Epidermal melanocyte (primary cell): ENCODE measurements at regions not wholly inside any gene's neighbourhood (a gene's known extent, or its start where the extent isn't known, plus 50 kb on each side); places are given as distances from the start of the nearest gene placed in this dataset.
"Not testable (repeated sequence)": the region's sequence is repeated elsewhere in the genome, so short reads cannot be mapped to it uniquely, and the experiment has no call there.

ENCODE experiments used
- DNase-seq: peaks from one replicate; pipeline ENCODE4 v3.0.0; 2011; ENCODE audit warnings: low spot score; ENCODE audit not compliant: insufficient read length

DNA sequence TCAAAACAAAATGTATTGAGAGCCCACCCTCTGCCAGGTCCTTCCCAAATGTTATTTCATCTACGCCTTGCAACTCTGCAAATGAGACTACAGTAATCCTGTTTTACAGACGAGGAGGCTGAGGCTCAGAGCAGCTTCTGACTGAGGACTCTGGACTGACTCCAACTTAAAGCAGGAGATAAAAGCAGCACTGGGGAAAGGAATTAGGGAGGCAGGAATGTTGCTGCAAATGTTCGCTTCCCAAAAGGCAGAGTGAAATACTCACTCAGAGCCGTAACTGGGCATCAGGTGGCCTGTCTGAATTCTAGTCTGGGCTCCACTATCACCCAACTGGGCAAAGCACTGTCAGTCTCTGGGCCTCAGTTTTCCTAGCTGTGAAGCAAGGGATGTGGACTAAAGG, 94.7 kb upstream of the SRD5A3 start:
- DNase-seq, result no peak

DNA sequence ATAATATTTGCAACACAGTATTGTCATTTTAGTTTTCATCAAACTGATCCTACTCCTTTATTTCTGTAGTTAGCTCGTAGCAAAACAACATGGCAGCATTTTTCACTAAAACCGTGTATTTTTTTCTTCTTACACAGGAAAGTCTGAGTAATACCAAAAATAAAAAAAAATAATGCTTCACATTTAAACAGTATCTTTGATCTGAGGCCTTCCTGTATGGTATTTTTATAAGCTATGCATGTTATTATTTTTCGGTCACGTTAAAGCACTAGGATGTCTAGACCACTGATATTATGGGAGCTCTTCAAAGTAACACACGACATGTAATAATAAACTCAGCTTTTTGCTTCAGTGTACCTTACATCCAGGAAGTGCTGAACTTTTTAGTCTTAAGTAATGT, 94.1 kb upstream of the SRD5A3 start:
- DNase-seq, result no peak

DNA sequence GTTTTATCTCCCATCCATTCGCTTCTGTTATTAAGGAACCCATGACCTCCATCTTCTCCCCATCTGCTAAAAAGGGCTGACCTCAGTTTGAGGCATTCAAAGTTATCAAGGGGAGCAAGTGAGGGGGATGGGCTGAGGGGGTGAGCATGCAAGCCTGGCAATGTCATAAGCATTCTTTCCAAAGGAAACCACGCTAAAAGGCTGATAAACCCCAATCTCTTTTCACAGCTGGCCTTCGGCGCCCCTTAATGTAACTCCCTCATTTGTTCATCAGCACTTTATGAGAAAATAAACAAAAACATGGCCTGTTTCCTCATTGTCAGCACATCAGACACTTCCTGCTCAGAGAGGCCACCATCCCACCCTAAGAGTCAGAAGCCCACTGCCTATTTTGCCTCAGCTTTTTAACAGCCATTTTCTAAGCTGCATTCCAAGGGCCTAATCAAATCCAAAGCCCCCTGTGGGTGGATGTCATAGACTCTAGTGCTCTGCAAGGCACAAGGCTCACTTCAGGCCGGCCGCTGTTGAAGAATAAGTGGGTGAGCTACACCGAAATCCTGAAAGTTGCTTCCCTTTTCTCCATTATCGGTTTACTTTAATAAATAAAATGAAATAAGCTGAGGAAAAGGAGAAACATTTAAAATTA, 92.0 kb upstream of the SRD5A3 start:
- no peak for DNase-seq

DNA sequence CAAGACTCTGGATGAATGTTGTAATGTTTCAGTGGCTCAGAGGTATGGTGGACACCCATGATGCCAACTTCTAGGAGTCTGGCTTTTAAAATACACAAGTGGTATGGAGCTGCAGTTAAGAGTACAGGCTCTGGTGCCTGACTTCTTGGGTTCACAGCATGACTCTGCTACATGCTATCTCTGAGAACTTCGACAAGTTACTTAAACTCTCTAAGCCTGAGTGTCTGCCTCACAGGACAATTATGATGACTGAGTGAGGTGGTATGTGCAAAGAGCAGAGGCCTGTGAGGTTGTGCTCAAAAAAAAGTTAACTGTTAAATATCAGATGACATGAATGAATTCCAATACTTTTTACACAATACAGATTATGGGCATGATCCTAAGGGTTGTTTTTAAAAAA, 90.9 kb upstream of the SRD5A3 start:
- DNase-seq, result no peak

DNA sequence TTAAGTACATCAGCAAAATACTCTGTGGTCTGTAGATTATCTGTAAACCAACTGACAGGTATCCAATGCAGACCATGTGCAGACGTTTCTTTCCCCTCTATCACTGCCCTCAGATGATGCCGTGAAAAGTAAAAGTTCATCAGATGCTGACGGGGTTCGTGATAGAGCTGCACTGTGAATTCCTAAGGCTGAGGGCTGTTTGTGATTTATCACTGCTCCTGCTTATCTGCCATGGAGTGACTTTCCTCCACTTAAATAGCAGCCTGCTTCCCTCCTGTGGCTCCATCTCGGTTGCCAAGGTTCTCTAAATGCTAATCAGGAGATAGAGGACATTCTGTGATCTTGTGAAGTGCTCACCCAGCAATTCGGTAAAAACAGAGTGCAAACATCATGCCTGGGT, 89.3 kb upstream of the SRD5A3 start:
- DNase-seq, result no peak

DNA sequence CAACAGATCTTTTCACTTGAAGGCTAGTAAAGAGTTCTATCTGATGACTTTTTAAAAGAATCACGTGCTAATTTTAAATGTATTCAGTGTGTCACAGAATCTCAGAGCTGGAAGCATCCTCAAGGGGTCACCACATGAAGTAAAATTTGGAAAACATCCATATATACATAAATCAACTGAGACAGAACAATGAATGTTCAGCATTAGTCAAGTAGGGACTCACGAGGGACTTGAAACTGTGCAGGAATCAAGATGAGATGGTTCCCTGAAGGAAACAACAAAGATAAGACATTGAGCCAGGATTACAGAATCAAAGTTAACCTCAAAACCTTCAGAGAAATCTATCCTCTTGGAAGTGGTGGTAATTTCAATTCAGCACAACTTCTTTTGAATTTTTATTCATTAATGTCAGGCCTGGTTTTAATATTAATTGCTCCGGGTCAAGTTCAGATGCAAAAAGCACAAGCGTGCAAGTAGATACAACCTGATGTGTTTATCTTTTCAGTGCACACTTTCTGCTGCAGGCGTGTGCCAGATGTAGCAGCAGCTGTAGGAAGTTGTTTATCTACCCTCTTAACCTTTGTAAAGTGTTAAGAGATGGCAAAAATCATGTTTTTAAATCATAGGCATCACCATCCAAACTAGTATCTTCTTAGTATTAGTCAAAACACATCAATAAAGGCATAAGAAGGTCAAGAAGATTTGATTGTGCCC, 87.7 kb upstream of the SRD5A3 start:
- no peak for DNase-seq

DNA sequence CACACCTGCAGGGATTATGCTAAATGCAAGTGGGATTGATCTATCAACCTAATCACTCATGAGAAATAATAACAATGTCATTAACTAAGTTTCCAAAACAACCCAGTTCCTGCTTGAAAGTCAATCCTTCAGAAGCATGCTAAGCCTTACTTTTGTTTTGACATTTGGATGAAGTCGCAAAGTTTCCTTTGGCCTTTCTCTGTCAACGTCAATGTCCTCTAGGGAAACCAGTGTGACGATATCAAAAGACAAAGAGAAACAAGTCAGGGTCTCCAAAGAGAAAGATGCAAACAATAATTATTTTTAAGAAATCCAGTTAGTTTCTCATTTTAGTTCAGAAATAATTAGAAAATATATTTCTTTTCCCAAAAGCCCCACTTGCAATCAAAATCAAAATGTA, 86.7 kb upstream of the SRD5A3 start:
- DNase-seq, result no peak

DNA sequence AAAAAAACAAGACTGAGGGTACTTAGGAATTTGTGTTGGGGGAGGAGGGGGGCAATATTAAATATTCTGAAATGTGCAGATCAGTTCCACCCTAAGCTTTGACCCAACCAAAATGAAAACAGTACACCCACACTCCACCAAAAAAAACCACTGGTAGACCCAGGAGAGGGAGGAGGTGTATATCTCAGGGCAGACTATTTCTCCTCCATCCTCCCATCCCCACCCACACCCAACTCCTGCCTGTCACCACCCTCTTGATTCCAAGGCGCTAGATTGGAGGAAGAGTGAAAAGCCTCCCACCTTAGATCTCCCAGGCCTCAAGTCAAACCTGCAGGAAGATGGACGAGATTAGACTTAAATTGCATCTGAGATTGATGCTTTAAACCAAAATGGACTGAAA, 76.6 kb upstream of the SRD5A3 start:
- DNase-seq, result no peak

DNA sequence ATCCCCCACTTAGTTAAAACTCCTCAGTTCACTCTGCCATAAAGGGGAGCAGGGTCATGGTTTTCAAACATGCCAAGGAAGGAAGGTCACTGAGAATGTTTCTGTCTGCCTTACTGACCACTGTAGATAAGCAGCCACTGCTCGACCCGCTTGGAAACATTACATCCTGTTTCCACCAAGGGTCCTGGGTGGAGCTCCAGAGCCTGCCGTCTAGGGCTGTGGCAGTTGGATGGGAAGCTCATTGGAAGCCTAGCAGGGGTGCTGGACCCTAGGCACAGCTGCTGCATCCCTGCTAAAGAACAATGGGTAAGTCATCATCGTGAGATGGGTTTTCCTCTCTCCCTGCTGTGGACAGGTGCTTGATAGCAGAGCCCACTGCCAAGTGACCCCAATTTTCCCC, 76.0 kb upstream of the SRD5A3 start:
- DNase-seq, result no peak

DNA sequence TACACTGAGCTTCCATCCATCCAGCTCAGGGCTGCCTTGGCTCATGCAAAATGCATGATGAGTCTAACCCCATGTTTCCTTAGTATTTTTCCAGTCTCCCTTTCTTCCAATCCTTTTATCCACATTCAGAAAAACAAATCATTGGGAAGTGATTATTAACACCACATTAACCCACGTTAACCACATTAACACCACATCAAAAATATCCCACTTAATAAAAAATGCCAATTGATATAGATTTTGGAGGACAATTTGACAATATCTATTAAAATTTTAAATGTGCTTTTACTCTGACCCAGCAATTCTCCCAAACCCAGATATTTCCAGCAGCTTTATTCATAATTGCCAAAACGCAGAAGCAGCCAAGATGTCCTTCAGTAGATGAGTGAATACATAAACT, 75.6 kb upstream of the SRD5A3 start:
- DNase-seq, result no peak

DNA sequence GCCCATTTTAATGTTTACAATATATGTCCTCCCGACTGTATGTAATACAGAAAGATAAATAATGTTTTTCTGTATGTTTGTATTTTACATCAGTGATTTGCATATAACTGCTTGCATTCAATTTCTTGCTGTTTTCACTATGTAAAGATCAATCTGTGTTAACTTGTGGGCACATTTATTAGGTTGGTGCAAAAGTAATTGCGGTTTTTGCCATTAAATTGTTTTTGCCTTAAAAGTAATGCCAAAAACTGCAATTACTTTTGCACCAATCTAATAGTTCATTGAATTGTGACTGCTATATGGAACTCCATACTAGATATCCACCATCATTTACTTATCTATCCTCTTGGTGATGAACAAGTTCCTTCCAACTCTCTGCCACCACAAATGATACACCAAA, 73.9 kb upstream of the SRD5A3 start:
- DNase-seq, result no peak

DNA sequence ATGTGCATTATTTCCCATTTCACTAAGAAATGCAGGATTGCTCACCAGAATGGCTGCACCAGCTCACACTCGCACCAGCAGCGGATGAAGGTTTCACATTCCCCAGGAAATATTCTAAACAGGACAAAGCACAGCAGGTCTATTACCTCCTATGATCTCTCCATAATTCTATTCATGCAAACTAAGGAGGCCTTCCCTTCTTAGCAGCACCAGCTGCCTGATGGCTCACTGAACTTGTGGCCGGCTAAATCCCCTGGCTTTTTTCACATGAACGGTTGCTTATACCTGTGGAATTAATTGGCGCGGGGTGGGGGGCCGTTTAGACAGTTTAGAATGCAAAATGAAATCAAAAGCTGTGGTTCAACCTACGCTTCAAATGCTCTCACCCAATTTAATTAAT, 73.5 kb upstream of the SRD5A3 start:
- no peak for DNase-seq

DNA sequence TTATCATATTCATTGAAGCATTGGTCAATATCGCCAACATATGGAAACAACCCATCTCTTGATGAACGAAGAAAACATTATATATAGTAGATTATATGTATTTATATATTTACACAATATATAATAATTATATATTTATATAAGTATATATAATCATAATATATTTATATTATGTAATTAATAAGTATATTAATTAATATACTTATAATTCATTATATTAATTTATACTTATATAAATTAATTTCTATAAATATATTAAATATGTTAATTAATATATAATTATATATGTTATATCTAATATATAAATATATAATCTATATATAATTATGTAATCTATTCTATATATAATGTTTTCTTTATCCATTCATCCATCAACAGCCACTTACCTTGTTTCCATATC, 69.0 kb upstream of the SRD5A3 start:
- DNase-seq, result no peak

DNA sequence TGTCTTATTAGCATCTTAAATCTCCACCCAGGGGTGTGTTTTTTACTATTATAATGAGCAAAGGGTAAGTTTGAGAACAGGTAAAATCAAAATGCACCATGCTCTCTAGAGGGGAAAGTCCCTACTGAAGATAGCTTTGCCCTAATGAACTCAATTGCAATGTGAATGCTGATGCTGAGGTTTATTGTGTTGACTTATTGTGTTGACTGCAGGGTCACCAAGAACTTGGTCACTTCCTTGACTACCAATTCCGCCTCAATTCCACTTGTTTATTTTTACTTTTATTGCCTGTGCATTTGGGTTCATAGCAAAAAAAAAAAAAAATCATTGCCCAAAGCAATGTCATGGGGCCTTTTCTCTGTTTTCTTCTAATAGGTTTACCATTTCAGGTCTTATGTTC, 67.7 kb upstream of the SRD5A3 start:
- DNase-seq, result no peak

DNA sequence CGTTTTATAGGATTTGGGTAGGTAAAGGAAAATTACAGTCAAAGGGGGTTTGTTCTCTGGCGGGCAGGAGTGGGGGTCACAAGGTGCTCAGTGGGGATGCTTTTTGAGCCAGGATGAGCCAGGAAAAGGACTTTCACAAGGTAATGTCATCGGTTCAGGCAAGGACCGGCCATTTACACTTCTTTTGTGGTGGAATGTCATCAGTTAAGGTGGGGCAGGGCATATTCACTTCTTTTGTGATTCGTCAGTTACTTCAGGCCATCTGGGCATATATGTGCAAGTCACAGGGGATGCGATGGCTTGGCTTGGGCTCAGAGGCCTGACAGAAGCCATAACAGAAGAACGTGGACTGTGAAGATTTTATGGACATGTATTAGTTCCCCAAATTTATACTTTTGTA, 65.6 kb upstream of the SRD5A3 start:
- not testable (repeated sequence) for DNase-seq

DNA sequence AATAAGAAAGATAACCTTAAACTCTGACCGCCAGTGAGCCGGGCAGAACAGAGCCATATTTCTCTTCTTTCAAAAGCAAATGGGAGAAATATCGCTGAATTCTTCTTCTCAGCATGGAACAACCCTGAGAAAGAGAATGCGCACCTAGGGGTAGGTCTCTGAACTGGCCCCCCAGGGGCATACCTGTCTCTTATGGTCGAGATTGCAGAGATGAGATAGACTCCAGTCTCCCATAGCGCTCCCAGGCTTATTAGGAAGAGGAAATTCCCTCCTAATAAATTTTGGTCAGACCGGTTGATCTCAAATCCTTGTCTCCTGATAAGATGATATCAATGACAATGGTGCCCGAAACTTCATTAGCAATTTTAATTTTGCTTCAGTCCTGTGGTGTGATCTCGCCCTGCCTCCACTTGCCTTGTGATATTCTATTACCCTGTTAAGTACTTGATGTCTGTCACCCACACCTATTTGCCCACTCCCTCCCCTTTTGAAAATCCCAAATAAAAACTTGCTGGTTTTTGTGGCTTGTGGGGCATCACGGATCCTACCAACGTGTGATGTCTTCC, 64.8 kb upstream of the SRD5A3 start:
- DNase-seq, result not testable (repeated sequence)

DNA sequence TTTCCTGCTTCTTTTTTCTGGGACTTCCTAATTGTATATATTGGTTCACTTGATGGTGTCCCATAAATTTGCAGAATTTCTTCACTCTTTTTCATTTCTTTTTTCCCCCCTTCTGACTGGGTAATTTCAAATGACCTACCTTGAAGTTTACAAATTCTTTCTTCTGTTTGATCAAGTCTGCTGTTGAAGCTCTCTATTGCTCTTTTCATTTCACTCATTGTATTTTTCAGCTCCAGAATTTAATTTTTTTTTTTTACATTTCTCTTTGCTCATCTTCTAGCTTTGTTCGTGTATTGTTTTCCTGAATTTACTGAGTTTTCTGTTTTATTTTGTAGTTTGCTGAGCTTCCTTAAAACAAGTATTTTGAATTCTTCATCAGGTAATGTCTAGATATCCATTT, 61.7 kb upstream of the SRD5A3 start:
- DNase-seq, result no peak

DNA sequence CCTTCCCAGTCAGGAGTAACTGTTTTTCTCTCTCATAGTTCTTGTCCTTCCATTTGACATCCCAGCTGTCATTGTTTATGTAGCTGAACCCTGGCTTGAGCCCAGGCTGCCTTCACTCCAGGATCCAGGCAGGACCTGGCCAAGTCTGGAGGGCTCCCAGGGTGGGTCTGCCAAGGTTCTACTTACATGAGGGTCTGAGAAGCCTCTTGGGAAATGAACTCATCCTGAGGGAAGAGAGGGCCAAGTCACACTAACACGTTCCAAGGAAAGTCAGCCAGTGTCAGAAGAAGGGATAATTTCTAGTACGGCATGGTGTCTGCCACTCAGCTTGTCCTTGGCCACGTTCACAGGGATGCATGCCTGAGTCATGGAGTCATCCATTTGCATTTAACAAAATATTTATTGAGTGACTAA, 54.8 kb upstream of the SRD5A3 start:
- no peak for DNase-seq

DNA sequence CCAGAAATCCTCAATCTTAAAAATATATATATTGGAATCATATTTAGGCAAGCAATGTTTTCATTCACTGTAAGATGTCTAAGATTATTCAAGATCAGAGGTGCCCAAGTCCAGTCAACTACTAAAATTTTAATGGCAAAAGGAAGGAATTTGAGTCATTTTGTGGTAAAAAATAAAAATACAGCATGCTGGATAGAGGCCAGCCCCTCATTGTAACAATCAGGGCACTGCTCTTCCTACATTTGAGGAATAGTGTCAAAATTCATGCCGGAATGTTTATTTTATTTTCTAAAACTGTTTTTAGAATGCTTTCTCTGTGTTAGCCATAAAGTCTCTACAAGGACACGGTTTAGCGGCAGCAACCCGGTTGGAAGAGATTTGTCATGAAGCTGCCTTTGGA, 49.9 kb upstream of the SRD5A3 start:
- no peak for DNase-seq
